Parathyroid adenoma (tissue), 2 donors: ENCODE measurements at regions not wholly inside any gene's neighbourhood (a gene's known extent, or its start where the extent isn't known, plus 50 kb on each side); places are given as distances from the start of the nearest gene placed in this dataset.
"Not testable (repeated sequence)": the region's sequence is repeated elsewhere in the genome, so short reads cannot be mapped to it uniquely, and the experiment has no call there.

ENCODE experiments used
- H2AFZ ChIP-seq: fragments of 300-600 bp; sonication (generic); one replicate; pipeline ENCODE4 v1.7.0; 2017; ENCODE audit warnings: antibody characterized with exemption, mild to moderate bottlenecking
- H3K27ac ChIP-seq: fragments of 300-600 bp; sonication (generic); one replicate; pipeline ENCODE4 v1.7.0; 2017
- H3K27me3 ChIP-seq: fragments of 300-600 bp; sonication (generic); one replicate; pipeline ENCODE4 v1.7.0; 2017; ENCODE audit warnings: low read length; ENCODE audit not compliant: control insufficient read depth, insufficient read depth
- H3K36me3 ChIP-seq: fragments of 300-600 bp; sonication (generic); one replicate; pipeline ENCODE4 v1.7.0; 2017; ENCODE audit warnings: low read length; ENCODE audit not compliant: control insufficient read depth, insufficient read depth
- H3K4me1 ChIP-seq: fragments of 300-600 bp; sonication (generic); one replicate; pipeline ENCODE4 v1.7.0; 2017; ENCODE audit warnings: control low read depth
- H3K4me2 ChIP-seq: fragments of 300-600 bp; sonication (generic); one replicate; pipeline ENCODE4 v1.7.0; 2017; ENCODE audit warnings: low read length
- H3K4me3 ChIP-seq: fragments of 300-600 bp; sonication (generic); one replicate; pipeline ENCODE4 v1.7.0; 2017; ENCODE audit warnings: low read depth, low read length
- H3K79me2 ChIP-seq: fragments of 300-600 bp; sonication (generic); one replicate; pipeline ENCODE4 v1.7.0; 2017; ENCODE audit warnings: control low read depth
- H3K9ac ChIP-seq: fragments of 300-600 bp; sonication (generic); one replicate; pipeline ENCODE4 v1.7.0; 2017; ENCODE audit warnings: mild to moderate bottlenecking
- H3K9me3 ChIP-seq: fragments of 300-600 bp; sonication (generic); one replicate; pipeline ENCODE4 v1.7.0; 2017; ENCODE audit warnings: low read length; ENCODE audit not compliant: control insufficient read depth
- TF ChIP-seq, protein P1 (sequence below): fragments of 300-600 bp; sonication (generic); IDR thresholded peaks from one replicate; pipeline ENCODE4 v1.7.0; 2017; ENCODE audit warnings: antibody characterized with exemption, mild to moderate bottlenecking
- donor health status: primary hyperparathyroidism.

DNA sequence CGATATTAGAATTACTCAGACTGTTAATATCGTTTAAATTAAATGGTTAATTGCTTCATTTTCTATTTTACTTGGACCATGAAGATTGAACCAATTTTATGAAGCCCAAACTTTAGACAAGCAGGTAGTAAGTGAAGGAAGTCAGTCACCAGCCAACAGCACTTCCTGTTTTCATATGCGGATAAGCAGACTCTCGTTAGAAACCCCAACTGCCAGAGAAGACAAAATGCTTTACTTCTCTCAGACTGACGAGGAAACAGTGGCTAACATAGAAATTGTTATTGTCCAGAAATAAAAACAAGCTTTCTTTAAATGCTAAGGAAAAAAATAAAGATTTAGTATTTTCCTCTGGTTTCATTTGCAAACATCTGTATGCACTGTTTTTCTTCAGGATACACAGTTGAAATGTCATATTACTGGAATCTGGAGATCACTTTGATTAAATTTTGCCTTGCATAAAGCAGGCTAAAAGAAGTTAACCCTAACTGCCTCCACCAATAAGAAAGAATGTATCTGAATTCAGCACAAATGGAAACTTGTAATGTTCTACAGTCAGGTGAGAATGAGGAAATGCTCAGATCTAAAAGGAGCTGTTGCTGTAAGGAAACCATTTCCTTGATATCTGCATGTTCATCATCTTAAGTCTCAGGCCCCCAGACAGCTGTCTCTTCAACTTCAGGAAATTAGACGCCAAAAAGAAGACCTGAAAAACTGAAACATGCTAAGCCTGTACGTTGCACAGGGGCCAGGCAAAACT lies 129.8 kb upstream of the SAMSN1 start:
- H3K4me1 ChIP-seq, result no peaks in the 10 kb centered on the region
- no peak overlapping the region for H2AFZ ChIP-seq
- H3K9ac ChIP-seq, result no peak overlapping the region
- H3K79me2 ChIP-seq, result no peaks in the 10 kb centered on the region
- no peak overlapping the region for H3K27ac ChIP-seq
- TF ChIP-seq, protein P1, sequence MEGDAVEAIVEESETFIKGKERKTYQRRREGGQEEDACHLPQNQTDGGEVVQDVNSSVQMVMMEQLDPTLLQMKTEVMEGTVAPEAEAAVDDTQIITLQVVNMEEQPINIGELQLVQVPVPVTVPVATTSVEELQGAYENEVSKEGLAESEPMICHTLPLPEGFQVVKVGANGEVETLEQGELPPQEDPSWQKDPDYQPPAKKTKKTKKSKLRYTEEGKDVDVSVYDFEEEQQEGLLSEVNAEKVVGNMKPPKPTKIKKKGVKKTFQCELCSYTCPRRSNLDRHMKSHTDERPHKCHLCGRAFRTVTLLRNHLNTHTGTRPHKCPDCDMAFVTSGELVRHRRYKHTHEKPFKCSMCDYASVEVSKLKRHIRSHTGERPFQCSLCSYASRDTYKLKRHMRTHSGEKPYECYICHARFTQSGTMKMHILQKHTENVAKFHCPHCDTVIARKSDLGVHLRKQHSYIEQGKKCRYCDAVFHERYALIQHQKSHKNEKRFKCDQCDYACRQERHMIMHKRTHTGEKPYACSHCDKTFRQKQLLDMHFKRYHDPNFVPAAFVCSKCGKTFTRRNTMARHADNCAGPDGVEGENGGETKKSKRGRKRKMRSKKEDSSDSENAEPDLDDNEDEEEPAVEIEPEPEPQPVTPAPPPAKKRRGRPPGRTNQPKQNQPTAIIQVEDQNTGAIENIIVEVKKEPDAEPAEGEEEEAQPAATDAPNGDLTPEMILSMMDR, result no peak
- no peak overlapping the region for H3K4me3 ChIP-seq
- no peak overlapping the region for H3K4me2 ChIP-seq
- H3K9me3 ChIP-seq, result no peaks in the 10 kb centered on the region
- H3K27me3 ChIP-seq, result no peaks in the 10 kb centered on the region
- no peaks in the 10 kb centered on the region for H3K36me3 ChIP-seq

DNA sequence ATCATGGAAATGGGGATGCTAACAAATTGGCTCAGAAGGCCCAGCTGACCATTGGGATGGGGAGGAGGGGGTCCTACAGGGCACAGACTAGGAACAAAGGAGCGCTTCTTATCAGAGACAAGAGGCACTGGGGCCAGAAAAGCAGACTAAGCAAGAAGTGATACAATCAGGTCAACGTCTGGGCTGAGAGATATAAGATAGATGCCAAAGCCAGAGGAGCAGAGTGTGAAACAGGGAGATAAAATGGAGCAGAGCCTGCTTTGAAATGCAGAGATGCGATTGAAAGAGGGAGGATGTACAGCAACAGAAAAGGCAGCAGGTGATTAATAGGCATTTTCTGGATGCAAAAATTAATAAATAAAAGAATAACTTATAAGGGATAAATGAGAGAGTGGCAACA lies 127.5 kb upstream of the SAMSN1 start:
- H3K27me3 ChIP-seq, result no peaks in the 10 kb centered on the region
- H3K9me3 ChIP-seq, result no peaks in the 10 kb centered on the region
- no peaks in the 10 kb centered on the region for H3K4me1 ChIP-seq
- no peaks in the 10 kb centered on the region for H3K36me3 ChIP-seq
- no peak overlapping the region for H3K9ac ChIP-seq
- H2AFZ ChIP-seq, result no peak overlapping the region
- TF ChIP-seq, protein P1, result no peak
- no peak overlapping the region for H3K4me3 ChIP-seq
- no peak overlapping the region for H3K4me2 ChIP-seq
- no peak overlapping the region for H3K27ac ChIP-seq
- no peaks in the 10 kb centered on the region for H3K79me2 ChIP-seq

DNA sequence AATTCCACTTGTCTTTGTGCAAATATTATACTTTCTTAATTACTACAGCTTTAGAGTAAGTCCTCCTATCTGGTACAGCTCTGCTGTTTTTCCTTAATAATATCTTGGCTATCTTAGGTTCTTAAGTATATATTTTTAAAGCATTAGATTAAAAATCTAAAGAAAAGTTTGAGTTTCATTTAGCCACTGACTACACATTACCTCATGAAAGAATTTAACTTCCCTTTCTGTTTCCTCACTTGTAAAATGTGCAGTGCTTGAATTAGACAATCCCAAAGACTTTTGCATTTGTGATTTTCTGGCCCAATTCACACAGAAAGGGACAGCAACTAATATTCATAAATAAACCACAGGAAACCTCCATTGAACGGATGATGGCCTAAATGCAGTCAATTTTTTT lies 126.4 kb upstream of the SAMSN1 start:
- no peak overlapping the region for H3K27ac ChIP-seq

GRCh38 chr21:14670409-14670808 lies 124.3 kb upstream of the SAMSN1 start:
- Histone ChIP-seq H3K9ac (no peak overlapping the region), H3K27ac (no peak overlapping the region), H3K4me2 (no peak overlapping the region), H3K79me2 (no peaks in the 10 kb centered on the region), H3K9me3 (no peaks in the 10 kb centered on the region), H2AFZ (no peak overlapping the region), H3K4me3 (no peak overlapping the region), H3K36me3 (no peaks in the 10 kb centered on the region), H3K27me3 (no peaks in the 10 kb centered on the region), H3K4me1 (no peaks in the 10 kb centered on the region)
- TF ChIP-seq, protein P1, result no peak

More for the DNA sequence above, 126.4 kb upstream of the SAMSN1 start:
- Histone ChIP-seq H3K36me3 (no peaks in the 10 kb centered on the region), H3K9me3 (no peaks in the 10 kb centered on the region), H3K4me3 (no peak overlapping the region), H2AFZ (no peak overlapping the region), H3K4me2 (no peak overlapping the region), H3K79me2 (no peaks in the 10 kb centered on the region), H3K4me1 (no peaks in the 10 kb centered on the region), H3K9ac (no peak overlapping the region), H3K27me3 (no peaks in the 10 kb centered on the region)
- TF ChIP-seq, protein P1, result no peak

- H3K36me3 ChIP-seq, H3K27me3 ChIP-seq, H3K79me2 ChIP-seq, H3K9me3 ChIP-seq, H2AFZ ChIP-seq, H3K9ac ChIP-seq, H3K27ac ChIP-seq, H3K4me2 ChIP-seq, H3K4me3 ChIP-seq, H3K4me1 ChIP-seq: not testable (repeated sequence)
Measured at GRCh38 chr21:14669092-14669491, 123.0 kb upstream of the SAMSN1 start.
